Aorta (tissue), 5 donors: ENCODE measurements at regions not wholly inside any gene's neighbourhood (a gene's known extent, or its start where the extent isn't known, plus 50 kb on each side); places are given as distances from the start of the nearest gene placed in this dataset.

Experiments
- ATAC-seq: fragments of 200-7000 bp; cut with Tn5 transposase; one replicate; pipeline ENCODE4 v1.9.1; 2022; ENCODE audit warnings: moderate library complexity; ENCODE audit not compliant: low FRiP score
- DNase-seq, 2 donors: peaks; one replicate each; pipeline ENCODE4 v3.0.0-alpha.2; 2020
- H3K27ac ChIP-seq, 2 donors: one replicate each; pipeline ENCODE4 v1.5.1; 2013; ENCODE audit warnings: low read length in 2 of 2, mild to moderate bottlenecking in 2 of 2, moderate library complexity in 2 of 2, control low read depth in 1 of 2, inconsistent platforms in 1 of 2, low read depth in 1 of 2
- H3K27me3 ChIP-seq, 2 donors: one replicate each; pipeline ENCODE4 v1.6.1; 2013; ENCODE audit warnings: control low read depth in 1 of 2, low read length in 1 of 2, mild to moderate bottlenecking in 1 of 2, moderate library complexity in 1 of 2; ENCODE audit not compliant: insufficient read depth in 2 of 2, control insufficient read depth in 1 of 2
- H3K36me3 ChIP-seq, 2 donors: one replicate each; pipeline ENCODE4 v1.6.1; 2013; ENCODE audit warnings: control low read depth in 1 of 2, low read length in 1 of 2, mild to moderate bottlenecking in 1 of 2; ENCODE audit not compliant: insufficient read depth in 2 of 2, control insufficient read depth in 1 of 2
- H3K4me1 ChIP-seq, 2 donors: one replicate each; pipeline ENCODE4 v1.6.1; 2013; ENCODE audit warnings: low read length in 2 of 2, control low read depth in 1 of 2, mild to moderate bottlenecking in 1 of 2, moderate library complexity in 1 of 2; ENCODE audit not compliant: insufficient read depth in 2 of 2, control insufficient read depth in 1 of 2
- H3K4me3 ChIP-seq, 2 donors: one replicate each; pipeline ENCODE4 v1.5.1; 2013; ENCODE audit warnings: low read length in 2 of 2, control low read depth in 1 of 2, mild to moderate bottlenecking in 1 of 2
- H3K9me3 ChIP-seq: one replicate; pipeline ENCODE4 v1.6.1; 2013; ENCODE audit warnings: mild to moderate bottlenecking, low read length; ENCODE audit not compliant: control insufficient read depth
- WGBS, 2 donors: extraction: QIAGEN DNeasy Blood & Tissue Kit; methylation state at CpG; one replicate each; pipeline ENCODE4 v1.1.7; 2013; 5-methylcytosine and 5-hydroxymethylcytosine counted together
- intact Hi-C, 2 donors: fragments of 100-400 bp; cut with DNase I; formaldehyde crosslinking; loops; one replicate each; pipeline versions ENCODE4 v1.14.2 to v1.15.0; 2022
- donor health status: healthy with polysubstance abuse.
- donor health status: Bipolar disorder and iron deficiency.
- donor health status: DM: no; HTN: no; CAD: no.
- donor health status: DM: no; HTN: no; CAD: no.
- donor health status: DM: yes; HTN: yes; CAD: no.

- intact Hi-C loops: loop anchor here (5.0 to 10.0 kb wide), 4 partner anchors 207 to 570 kb away; no protein-coding TSS in a partner anchor
- Histone ChIP-seq H3K4me3 (no peak overlapping the region), H3K27ac (no peak overlapping the region), H3K4me1 (no peaks in the 10 kb centered on the region), H3K27me3 (no peaks in the 10 kb centered on the region), H3K36me3 (no peaks in the 10 kb centered on the region), H3K9me3 (no peaks in the 10 kb centered on the region)
- ATAC-seq (no peak), DNase-seq (no peak)
- WGBS, 2 donors: 55% methylated on average over 5 of the region's 5 CpGs
Measured at GRCh38 chr13:107124730-107125129, 556.8 kb upstream of the ARGLU1 start.

GRCh38 chr13:107124129-107124718, 556.3 kb upstream of the ARGLU1 start:
- 1 to 3% methylated on average over 2 of the region's 2 CpGs for WGBS, 2 donors
- ATAC-seq (no peak), DNase-seq (no peak)
- Histone ChIP-seq H3K4me3 (no peak overlapping the region), H3K36me3 (no peaks in the 10 kb centered on the region), H3K9me3 (no peaks in the 10 kb centered on the region), H3K27ac (no peak overlapping the region), H3K27me3 (no peaks in the 10 kb centered on the region), H3K4me1 (no peaks in the 10 kb centered on the region)
- intact Hi-C loops: loop anchor here (5.0 to 10.0 kb wide), 3 partner anchors 212 to 569 kb away; no protein-coding TSS in a partner anchor

- no peaks in the 10 kb centered on the region for H3K27me3 ChIP-seq
- intact Hi-C loops: loop anchor here (5.0 to 10.0 kb wide), 3 partner anchors 209 to 567 kb away; no protein-coding TSS in a partner anchor
- ATAC-seq (no peak), DNase-seq (no peak)
- no peaks in the 10 kb centered on the region for H3K36me3 ChIP-seq
- WGBS, 2 donors: 7 to 20% methylated on average over 1 of the region's 1 CpG
- H3K4me1 ChIP-seq: peaks cover 0 to 2% of the 10 kb centered on the region in 2 donors
- no peaks in the 10 kb centered on the region for H3K9me3 ChIP-seq
- no peak overlapping the region for H3K4me3 ChIP-seq
- H3K27ac ChIP-seq: no peak overlapping the region
Measured at GRCh38 chr13:107121793-107122192, 553.9 kb upstream of the ARGLU1 start.

- DNase-seq (no peak), ATAC-seq (no peak)
- intact Hi-C loops: loop anchor here (5.0 to 10.0 kb wide), 3 partner anchors 208 to 565 kb away; no protein-coding TSS in a partner anchor
- Histone ChIP-seq H3K27me3 (no peaks in the 10 kb centered on the region), H3K9me3 (no peaks in the 10 kb centered on the region), H3K36me3 (no peaks in the 10 kb centered on the region), H3K4me3 (no peak overlapping the region), H3K27ac (no peak overlapping the region), H3K4me1 (peaks cover 0 to 2% of the 10 kb centered on the region in 2 donors)
- 94 to 95% methylated on average over 7 of the region's 7 CpGs for WGBS, 2 donors
Measured at GRCh38 chr13:107119989-107120881, 552.3 kb upstream of the ARGLU1 start.

- H3K9me3 ChIP-seq: no peaks in the 10 kb centered on the region
- WGBS, 2 donors: 29 to 37% methylated on average over 5 of the region's 5 CpGs
- ATAC-seq: no peak
Measured at GRCh38 chr13:107118506-107118905, 550.6 kb upstream of the ARGLU1 start.

GRCh38 chr13:107117327-107118012, 549.5 kb upstream of the ARGLU1 start:
- no peak overlapping the region for H3K4me3 ChIP-seq
- no peak overlapping the region for H3K27ac ChIP-seq
- intact Hi-C loops: no loop called here
- H3K36me3 ChIP-seq: no peaks in the 10 kb centered on the region
- no peaks in the 10 kb centered on the region for H3K27me3 ChIP-seq
- H3K4me1 ChIP-seq: peaks cover 0 to 2% of the 10 kb centered on the region in 2 donors
- 93% methylated on average over 15 of the region's 15 CpGs for WGBS, 2 donors
- DNase-seq: no peak
- ATAC-seq: peak; percentile 22
- H3K9me3 ChIP-seq: no peaks in the 10 kb centered on the region

More at GRCh38 chr13:107118506-107118905, 550.6 kb upstream of the ARGLU1 start:
- Histone ChIP-seq H3K4me1 (peaks cover 0 to 2% of the 10 kb centered on the region in 2 donors), H3K27ac (no peak overlapping the region), H3K27me3 (no peaks in the 10 kb centered on the region), H3K4me3 (no peak overlapping the region), H3K36me3 (no peaks in the 10 kb centered on the region)
- no peak for DNase-seq
- intact Hi-C loops: no loop called here

GRCh38 chr13:107113387-107113786, 545.5 kb upstream of the ARGLU1 start:
- intact Hi-C loops: no loop called here
- H3K36me3 ChIP-seq: no peaks in the 10 kb centered on the region
- H3K27me3 ChIP-seq: no peaks in the 10 kb centered on the region
- WGBS, 2 donors: 78 to 84% methylated on average over 1 of the region's 1 CpG
- H3K27ac ChIP-seq: no peak overlapping the region
- H3K4me1 ChIP-seq: no peaks in the 10 kb centered on the region
- ATAC-seq (no peak), DNase-seq (no peak)
- H3K9me3 ChIP-seq: no peaks in the 10 kb centered on the region
- no peak overlapping the region for H3K4me3 ChIP-seq

GRCh38 chr13:107111248-107111647, 543.3 kb upstream of the ARGLU1 start:
- DNase-seq (no peak), ATAC-seq (no peak)
- WGBS, 2 donors: 90 to 97% methylated on average over 1 of the region's 1 CpG
- Histone ChIP-seq H3K9me3 (no peaks in the 10 kb centered on the region), H3K4me1 (no peaks in the 10 kb centered on the region), H3K36me3 (no peaks in the 10 kb centered on the region), H3K27ac (no peak overlapping the region), H3K4me3 (no peak overlapping the region), H3K27me3 (no peaks in the 10 kb centered on the region)
- intact Hi-C loops: no loop called here
